ENCODE measurements at regions not wholly inside any gene's neighbourhood (a gene's known extent, or its start where the extent isn't known, plus 50 kb on each side); places are given as distances from the start of the nearest gene placed in this dataset.
A peak's percentile ranks its signal among the peaks of the same experiment; 100 is the strongest.

DNA sequence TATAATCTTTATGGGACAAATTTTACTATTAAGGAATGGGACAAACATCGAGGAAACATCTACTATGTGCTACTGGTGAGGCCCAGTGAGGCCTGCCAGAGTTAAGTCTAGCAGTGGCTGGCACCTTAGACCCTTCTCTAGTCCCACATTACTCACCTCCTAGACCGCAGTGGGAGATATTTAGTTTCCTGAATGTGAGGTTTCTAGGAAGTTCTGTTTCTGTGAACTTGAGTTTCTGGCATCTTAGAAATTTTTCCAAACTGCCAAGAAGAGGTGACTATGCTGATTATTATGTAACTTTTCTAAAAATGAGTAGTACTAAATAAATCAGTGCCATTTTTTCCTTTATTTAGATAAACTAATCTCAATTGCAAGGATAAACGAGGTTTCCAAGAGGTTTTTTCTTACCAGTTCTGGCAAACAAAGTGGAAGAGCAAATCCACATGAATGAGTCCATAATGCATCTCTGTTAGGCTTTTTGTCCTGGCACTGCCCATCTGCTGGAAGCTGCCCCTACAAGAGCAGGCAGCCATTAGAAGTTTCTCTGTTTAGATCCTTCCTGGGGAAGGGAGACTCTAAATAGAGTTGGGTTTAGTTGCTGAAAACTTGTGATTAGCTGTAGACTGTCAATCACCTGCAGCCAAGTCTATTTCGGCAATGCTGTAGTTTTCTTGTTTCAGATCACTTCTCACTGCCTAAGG lies 348.7 kb downstream of the MAN2A1 start:
- no peak for DNase-seq

- DNase-seq = no peak
Observed at GRCh38 chr5:110040178-110040577, 350.5 kb downstream of the MAN2A1 start.

GRCh38 chr5:110043025-110043424 lies 353.3 kb downstream of the MAN2A1 start:
- DNase-seq = no peak

DNA sequence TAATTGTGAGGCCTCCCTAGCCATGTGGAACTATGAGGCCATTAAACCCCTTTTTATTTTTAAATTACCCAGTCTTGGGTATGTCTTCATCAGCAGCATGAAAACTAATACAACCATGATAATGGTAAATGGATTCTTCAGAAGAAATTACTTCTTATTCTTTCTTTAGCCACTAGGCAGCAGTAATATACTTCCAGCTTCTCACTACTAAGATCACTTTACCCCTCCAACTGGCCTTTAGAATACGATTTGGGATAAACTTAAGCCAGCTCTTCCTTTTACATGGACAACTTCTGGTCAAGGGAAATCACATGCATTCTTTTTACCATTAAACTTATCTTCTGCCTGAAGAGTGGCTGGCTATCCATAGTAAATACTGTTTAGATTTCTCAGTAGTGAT lies 355.4 kb downstream of the MAN2A1 start:
- no peak for DNase-seq

DNA sequence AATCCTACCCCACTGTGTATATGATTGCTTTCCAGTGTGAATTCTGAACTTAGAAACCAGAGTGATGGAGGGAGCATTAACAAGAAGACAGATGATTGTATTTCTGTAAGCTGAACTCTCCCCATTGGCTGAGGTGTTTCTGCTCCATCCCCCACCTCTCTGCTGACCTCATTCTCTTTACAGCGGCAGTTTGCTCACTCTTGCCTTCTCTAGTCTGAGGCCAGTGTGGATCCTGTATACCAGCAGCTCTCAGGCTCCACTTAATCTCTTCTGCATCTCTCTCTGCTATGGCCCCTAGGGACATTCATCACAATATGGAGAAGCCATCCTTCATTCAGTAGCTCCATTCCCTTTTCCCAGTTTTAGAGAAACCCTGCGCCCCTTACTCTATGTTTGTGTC lies 358.8 kb downstream of the MAN2A1 start:
- no peak for DNase-seq

- DNase-seq = no peak
Observed at GRCh38 chr5:110049816-110050215, 360.1 kb downstream of the MAN2A1 start.

DNA sequence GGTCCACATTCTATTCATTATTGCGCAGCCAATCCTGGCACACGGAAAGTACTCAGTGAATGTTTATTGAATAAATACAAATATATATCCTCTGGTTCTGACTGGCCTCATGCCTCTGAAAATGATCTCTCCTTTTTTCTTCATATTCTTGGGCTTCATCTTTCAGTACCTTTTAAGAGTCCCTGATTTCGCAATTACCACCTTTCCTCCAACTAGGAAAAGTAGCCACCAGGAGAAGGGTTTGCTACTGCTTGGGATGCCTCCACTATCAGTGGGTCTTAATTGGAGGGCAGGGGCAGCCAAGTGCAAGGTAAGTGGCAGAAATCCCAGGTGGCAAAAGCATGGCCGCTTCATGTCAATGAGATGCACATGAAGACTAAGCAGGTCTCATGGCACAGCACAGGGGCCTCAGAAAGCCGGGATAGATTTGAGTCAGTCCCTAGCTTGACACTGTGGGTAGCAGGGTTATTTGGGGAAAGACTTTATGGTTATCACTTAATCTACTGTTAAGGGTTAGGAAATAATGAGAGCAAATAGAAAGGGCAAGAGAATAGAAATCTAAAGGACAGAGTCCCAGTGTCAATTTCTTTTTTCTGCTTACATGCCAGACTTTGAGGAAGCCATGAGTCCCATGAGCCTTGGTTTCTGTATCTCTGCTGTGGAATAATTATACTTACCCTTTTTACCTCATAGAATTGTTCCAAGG lies 361.1 kb downstream of the MAN2A1 start:
- no peak for DNase-seq

DNA sequence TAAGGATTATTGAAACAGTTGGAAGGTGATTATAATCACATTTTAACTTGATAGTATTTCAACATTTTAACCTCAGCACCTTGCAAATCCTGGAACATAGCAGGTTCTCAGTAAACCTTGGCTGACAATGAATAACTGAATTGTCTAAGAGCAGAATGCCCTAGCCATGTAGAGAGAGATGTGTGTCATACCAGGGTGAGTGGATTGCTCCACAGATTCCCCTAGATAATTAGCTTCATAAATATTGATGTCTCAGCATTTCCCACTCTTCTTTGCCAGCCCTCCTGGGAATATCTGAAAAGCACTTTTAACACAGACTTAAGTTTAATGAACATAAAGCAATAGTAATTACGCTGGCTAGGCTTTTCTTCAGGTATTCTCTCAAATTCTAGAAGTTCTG lies 363.5 kb downstream of the MAN2A1 start:
- no peak for DNase-seq

GRCh38 chr5:110053824-110054223 lies 364.1 kb downstream of the MAN2A1 start:
- DNase-seq = no peak

DNA sequence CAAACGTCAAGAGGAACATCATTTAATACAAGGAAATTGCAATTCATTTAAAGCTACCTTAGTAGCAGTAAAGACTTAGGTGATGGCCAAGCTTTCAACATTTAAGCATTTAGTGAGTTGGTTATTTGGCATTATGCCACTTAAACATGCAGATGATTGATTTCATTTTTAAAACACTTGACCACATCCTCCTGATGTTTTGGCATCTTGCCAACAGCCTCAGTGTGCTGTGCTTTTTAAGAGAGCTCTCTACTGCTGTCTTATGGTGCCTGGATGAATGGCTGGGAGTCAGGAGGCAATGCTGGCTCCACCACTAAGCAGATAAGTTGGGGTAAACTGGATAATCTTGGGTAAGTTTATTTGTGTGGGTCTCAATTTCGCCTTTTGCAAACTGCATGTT lies 364.5 kb downstream of the MAN2A1 start:
- peak; percentile 20 for DNase-seq

DNA sequence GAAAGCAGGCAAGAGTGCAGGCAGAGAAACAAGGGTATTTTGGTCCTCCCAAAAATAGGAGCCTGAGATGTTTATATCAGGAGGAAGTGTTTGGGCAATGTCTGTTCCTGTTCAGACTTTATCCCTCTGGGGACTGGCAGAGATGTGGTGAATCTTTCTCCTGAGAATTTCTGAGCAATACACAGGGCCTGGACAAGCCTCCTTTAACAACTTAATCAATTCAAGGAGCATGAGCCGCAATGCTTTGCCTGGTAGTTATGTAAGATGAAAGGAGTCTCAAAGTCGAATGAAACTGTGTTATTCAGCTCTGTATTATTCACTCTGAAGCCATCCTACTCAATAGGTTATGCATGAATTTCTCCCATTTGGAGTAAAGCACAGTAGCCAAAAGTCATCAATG lies 365.6 kb downstream of the MAN2A1 start:
- no peak for DNase-seq

GRCh38 chr5:110056580-110057114 lies 366.9 kb downstream of the MAN2A1 start:
- no peak for DNase-seq

DNA sequence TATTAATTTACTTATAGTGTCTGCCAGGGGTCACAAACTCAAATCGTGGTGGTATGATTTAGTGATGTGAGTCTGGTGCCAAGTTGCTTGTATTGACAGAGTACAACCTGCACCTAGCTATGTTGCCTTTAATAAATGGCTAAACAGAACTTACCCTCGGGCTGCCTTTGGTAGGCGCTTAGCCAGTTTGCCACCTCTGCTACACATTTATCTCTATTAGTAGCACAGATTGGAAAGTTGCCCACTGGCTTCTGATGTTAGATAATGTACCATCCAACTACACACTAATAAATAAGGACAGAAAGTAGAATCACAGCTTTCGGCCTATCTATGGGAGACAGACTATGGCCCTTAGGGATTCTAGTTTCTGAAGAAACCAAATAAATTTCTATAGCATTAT lies 368.4 kb downstream of the MAN2A1 start:
- DNase-seq = no peak

GRCh38 chr5:110062246-110062645 lies 372.5 kb downstream of the MAN2A1 start:
- no peak for DNase-seq

- no peak for DNase-seq
Observed at GRCh38 chr5:110063640-110064602, 374.2 kb downstream of the MAN2A1 start.

GRCh38 chr5:110064603-110065268 lies 375.0 kb downstream of the MAN2A1 start:
- no peak for DNase-seq

- no peak for DNase-seq
Observed at GRCh38 chr5:110070836-110071235, 381.1 kb downstream of the MAN2A1 start.

GRCh38 chr5:110072651-110073050 lies 382.9 kb downstream of the MAN2A1 start:
- DNase-seq = no peak

DNA sequence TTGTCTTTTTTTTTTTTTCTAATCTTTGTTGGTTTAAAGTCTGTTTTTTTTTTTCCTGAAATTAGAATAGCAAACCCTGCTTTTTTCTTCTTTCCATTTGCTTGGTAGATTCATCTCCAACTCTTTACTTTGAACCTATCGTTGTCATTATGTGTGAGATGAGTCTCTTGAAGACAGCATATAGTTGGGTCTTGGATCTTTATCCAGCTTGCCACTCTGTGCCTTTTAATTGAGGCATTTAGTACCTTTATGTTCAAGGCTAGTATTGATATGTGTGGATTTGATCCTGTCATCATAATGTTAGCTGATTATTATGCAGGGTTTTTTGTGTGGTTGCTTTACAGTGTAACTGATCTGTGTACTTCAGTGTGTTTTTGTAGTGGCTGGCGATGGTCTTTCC lies 383.8 kb downstream of the MAN2A1 start:
- DNase-seq = no peak

DNA sequence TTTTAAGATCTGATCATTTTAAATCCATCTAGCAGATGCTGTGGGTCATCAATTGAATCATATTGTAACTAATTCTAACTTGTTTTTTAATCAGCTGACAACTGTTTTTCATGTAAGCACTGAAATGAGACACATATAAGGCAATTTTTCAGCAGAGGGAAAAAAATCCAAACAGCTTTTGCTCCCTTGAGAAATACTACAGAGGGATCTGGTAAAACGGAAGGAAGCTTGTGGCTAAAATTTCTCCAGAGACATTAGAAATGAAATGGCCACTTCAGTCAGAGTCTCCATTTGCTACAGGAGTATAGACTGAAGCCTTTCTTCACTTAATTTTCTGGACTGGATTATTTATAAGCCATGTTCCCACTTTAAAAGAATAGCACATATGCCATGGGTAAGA lies 385.9 kb downstream of the MAN2A1 start:
- DNase-seq = no peak

DNA sequence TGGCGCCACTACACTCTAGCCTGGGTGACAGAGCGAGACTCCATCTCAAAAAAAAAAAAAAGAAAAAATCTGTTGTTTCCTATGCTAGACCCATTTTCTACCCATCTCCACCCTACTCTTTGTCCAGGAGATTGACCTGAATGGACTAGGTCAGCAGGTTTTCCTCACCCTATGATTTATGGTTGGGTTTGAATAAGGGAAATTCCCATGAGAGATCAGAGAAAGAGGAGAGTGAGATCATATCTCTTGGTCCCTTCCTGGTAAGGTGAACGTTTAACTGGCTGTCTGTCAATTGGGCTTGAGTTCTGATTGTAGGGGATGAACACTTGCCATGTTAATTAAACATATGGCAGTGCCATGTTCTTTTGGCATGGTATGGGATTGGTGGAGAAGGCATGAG lies 387.4 kb downstream of the MAN2A1 start:
- no peak for DNase-seq

DNA sequence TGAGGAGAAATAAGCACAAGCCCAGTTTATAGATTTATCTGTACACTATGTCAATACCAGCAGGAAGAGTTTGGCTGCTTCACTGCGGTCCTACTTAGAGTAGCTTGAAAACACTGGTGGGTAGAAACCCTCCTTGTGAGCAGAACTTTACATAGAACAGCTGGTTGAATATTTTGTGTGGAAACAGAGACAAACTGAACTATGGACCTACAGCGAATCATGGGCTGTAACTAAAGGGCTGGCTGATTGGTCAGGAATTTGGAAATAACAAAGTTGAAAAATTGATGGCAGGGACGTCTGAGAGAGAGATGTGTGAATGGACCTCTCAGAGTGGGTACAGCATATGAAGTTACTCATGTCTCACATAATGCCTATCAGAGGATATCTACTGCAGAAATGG lies 392.5 kb downstream of the MAN2A1 start:
- DNase-seq = no peak

- no peak for DNase-seq
Observed at GRCh38 chr5:110082863-110083262, 393.1 kb downstream of the MAN2A1 start.
